IPS DF 19.7 (cell line): ENCODE measurements at regions not wholly inside any gene's neighbourhood (a gene's known extent, or its start where the extent isn't known, plus 50 kb on each side); places are given as distances from the start of the nearest gene placed in this dataset.
"Not testable (repeated sequence)": the region's sequence is repeated elsewhere in the genome, so short reads cannot be mapped to it uniquely, and the experiment has no call there.

Experiments used
- DNase-seq: peaks from one replicate; pipeline ENCODE4 v3.0.0-alpha.2; 2013; ENCODE audit warnings: low read depth, low spot score

GRCh38 chr2:87603418-87604278, 144.2 kb upstream of the PLGLB2 start:
- not testable (repeated sequence) for DNase-seq

GRCh38 chr2:87604279-87604818, 143.5 kb upstream of the PLGLB2 start:
- DNase-seq, result not testable (repeated sequence)

- not testable (repeated sequence) for DNase-seq
Observed at GRCh38 chr2:87604980-87605379, 142.9 kb upstream of the PLGLB2 start.

- not testable (repeated sequence) for DNase-seq
Observed at GRCh38 chr2:87608377-87609166, 139.3 kb upstream of the PLGLB2 start.

GRCh38 chr2:87610974-87611373, 136.9 kb upstream of the PLGLB2 start:
- not testable (repeated sequence) for DNase-seq

- DNase-seq, result not testable (repeated sequence)
Observed at GRCh38 chr2:87611416-87611815, 136.5 kb upstream of the PLGLB2 start.

GRCh38 chr2:87611956-87612355, 135.9 kb upstream of the PLGLB2 start:
- DNase-seq, result not testable (repeated sequence)

- not testable (repeated sequence) for DNase-seq
Observed at GRCh38 chr2:87614829-87615434, 133.0 kb upstream of the PLGLB2 start.

- not testable (repeated sequence) for DNase-seq
Observed at GRCh38 chr2:87619121-87619520, 128.8 kb upstream of the PLGLB2 start.

GRCh38 chr2:87621139-87621538, 126.7 kb upstream of the PLGLB2 start:
- not testable (repeated sequence) for DNase-seq

GRCh38 chr2:87622720-87623119, 125.2 kb upstream of the PLGLB2 start:
- DNase-seq, result not testable (repeated sequence)

- not testable (repeated sequence) for DNase-seq
Observed at GRCh38 chr2:87629491-87630458, 118.1 kb upstream of the PLGLB2 start.

- DNase-seq, result not testable (repeated sequence)
Observed at GRCh38 chr2:87630892-87631291, 117.0 kb upstream of the PLGLB2 start.

- not testable (repeated sequence) for DNase-seq
Observed at GRCh38 chr2:87631402-87631801, 116.5 kb upstream of the PLGLB2 start.

GRCh38 chr2:87633287-87633963, 114.5 kb upstream of the PLGLB2 start:
- DNase-seq, result not testable (repeated sequence)

- DNase-seq, result not testable (repeated sequence)
Observed at GRCh38 chr2:87634106-87634505, 113.8 kb upstream of the PLGLB2 start.

- DNase-seq, result not testable (repeated sequence)
Observed at GRCh38 chr2:87634971-87635650, 112.8 kb upstream of the PLGLB2 start.

- DNase-seq, result not testable (repeated sequence)
Observed at GRCh38 chr2:87636246-87636645, 111.6 kb upstream of the PLGLB2 start.

GRCh38 chr2:87636735-87637134, 111.2 kb upstream of the PLGLB2 start:
- not testable (repeated sequence) for DNase-seq
